ENCODE measurements at regions not wholly inside any gene's neighbourhood (a gene's known extent, or its start where the extent isn't known, plus 50 kb on each side); places are given as distances from the start of the nearest gene placed in this dataset.
"Not testable (repeated sequence)": the region's sequence is repeated elsewhere in the genome, so short reads cannot be mapped to it uniquely, and the experiment has no call there.

GRCh38 chr5:101180365-101180764 is 277.3 kb upstream of the ST8SIA4 start:
- DNase-seq (ENCODE audit: low spot score); ATAC-seq; intact Hi-C loops (cut with DNase I): not testable (repeated sequence)

GRCh38 chr5:101176605-101177004 is 273.5 kb upstream of the ST8SIA4 start:
- DNase-seq (ENCODE audit: low spot score) = no peak
- no peak for ATAC-seq
- intact Hi-C loops (cut with DNase I) = no loop called here

- ATAC-seq (no peak), DNase-seq (ENCODE audit: low spot score) (no peak)
- intact Hi-C loops (cut with DNase I) = no loop called here
Measured at GRCh38 chr5:101174981-101175380, 271.9 kb upstream of the ST8SIA4 start.

GRCh38 chr5:101163088-101163487 is 260.0 kb upstream of the ST8SIA4 start:
- ATAC-seq (no peak), DNase-seq (ENCODE audit: low spot score) (no peak)
- intact Hi-C loops (cut with DNase I) = no loop called here

- intact Hi-C loops (cut with DNase I) = no loop called here
- ATAC-seq (peak; percentile 51), DNase-seq (ENCODE audit: low spot score) (no peak)
Measured at GRCh38 chr5:101160002-101160401, 256.9 kb upstream of the ST8SIA4 start.

GRCh38 chr5:101159006-101159405 is 255.9 kb upstream of the ST8SIA4 start:
- intact Hi-C loops (cut with DNase I) = no loop called here
- no peak for ATAC-seq
- DNase-seq (ENCODE audit: low spot score) = no peak

GRCh38 chr5:101153526-101153925 is 250.4 kb upstream of the ST8SIA4 start:
- ATAC-seq = no peak
- intact Hi-C loops (cut with DNase I) = no loop called here
- DNase-seq (ENCODE audit: low spot score) = no peak

GRCh38 chr5:101143526-101143925 is 240.4 kb upstream of the ST8SIA4 start:
- ATAC-seq (no peak), DNase-seq (ENCODE audit: low spot score) (no peak)
- intact Hi-C loops (cut with DNase I) = no loop called here

GRCh38 chr5:101142102-101142501 is 239.0 kb upstream of the ST8SIA4 start:
- intact Hi-C loops (cut with DNase I) = no loop called here
- ATAC-seq (no peak), DNase-seq (ENCODE audit: low spot score) (no peak)

- ATAC-seq (no peak), DNase-seq (ENCODE audit: low spot score) (no peak)
- intact Hi-C loops (cut with DNase I) = no loop called here
Measured at GRCh38 chr5:101136454-101136853, 233.4 kb upstream of the ST8SIA4 start.

GRCh38 chr5:101123363-101123762 is 220.3 kb upstream of the ST8SIA4 start:
- DNase-seq (ENCODE audit: low spot score) = no peak

GRCh38 chr5:101112645-101113044 is 209.6 kb upstream of the ST8SIA4 start:
- no peak for ATAC-seq
- intact Hi-C loops (cut with DNase I) = no loop called here
- no peak for DNase-seq (ENCODE audit: low spot score)

More at GRCh38 chr5:101123363-101123762, 220.3 kb upstream of the ST8SIA4 start:
- no peak for ATAC-seq
- intact Hi-C loops (cut with DNase I) = no loop called here

- intact Hi-C loops (cut with DNase I) = no loop called here
- DNase-seq (ENCODE audit: low spot score) (no peak), ATAC-seq (no peak)
Measured at GRCh38 chr5:101103874-101104273, 200.8 kb upstream of the ST8SIA4 start.

- ATAC-seq = no peak
- no peak for DNase-seq (ENCODE audit: low spot score)
- intact Hi-C loops (cut with DNase I) = no loop called here
Measured at GRCh38 chr5:101102506-101102905, 199.4 kb upstream of the ST8SIA4 start.

GRCh38 chr5:101091902-101092301 is 188.8 kb upstream of the ST8SIA4 start:
- DNase-seq (ENCODE audit: low spot score) (no peak), ATAC-seq (no peak)
- intact Hi-C loops (cut with DNase I) = no loop called here

GRCh38 chr5:101084353-101084752 is 181.3 kb upstream of the ST8SIA4 start:
- intact Hi-C loops (cut with DNase I) = no loop called here
- DNase-seq (ENCODE audit: low spot score) (no peak), ATAC-seq (no peak)

GRCh38 chr5:101080462-101081240 is 177.6 kb upstream of the ST8SIA4 start:
- ATAC-seq (peak; percentile 78), DNase-seq (ENCODE audit: low spot score) (no peak)

GRCh38 chr5:101068298-101068697 is 165.2 kb upstream of the ST8SIA4 start:
- DNase-seq (ENCODE audit: low spot score) (no peak), ATAC-seq (no peak)
- intact Hi-C loops (cut with DNase I) = no loop called here

More at GRCh38 chr5:101080462-101081240, 177.6 kb upstream of the ST8SIA4 start:
- intact Hi-C loops (cut with DNase I) = no loop called here

- intact Hi-C loops (cut with DNase I) = no loop called here
- DNase-seq (ENCODE audit: low spot score) (no peak), ATAC-seq (no peak)
Measured at GRCh38 chr5:101067429-101067828, 164.3 kb upstream of the ST8SIA4 start.

- intact Hi-C loops (cut with DNase I) = no loop called here
- no peak for DNase-seq (ENCODE audit: low spot score)
- no peak for ATAC-seq
Measured at GRCh38 chr5:101062902-101063301, 159.8 kb upstream of the ST8SIA4 start.

GRCh38 chr5:101047181-101047580 is 144.1 kb upstream of the ST8SIA4 start:
- no peak for ATAC-seq
- intact Hi-C loops (cut with DNase I) = no loop called here
- no peak for DNase-seq (ENCODE audit: low spot score)

All from sciatic nerve (tissue), 2 donors.